ENCODE measurements at regions not wholly inside any gene's neighbourhood (a gene's known extent, or its start where the extent isn't known, plus 50 kb on each side); places are given as distances from the start of the nearest gene placed in this dataset.
A peak's percentile ranks its signal among the peaks of the same experiment; 100 is the strongest.

GRCh38 chr12:43294916-43295315 is 257.1 kb downstream of the ADAMTS20 start:
- DNase-seq (ENCODE audit: low spot score) = no peak

- DNase-seq (ENCODE audit: low spot score) = no peak
These were observed 257.9 kb downstream of the ADAMTS20 start for GRCh38 chr12:43294147-43294546.

GRCh38 chr12:43293396-43293795 is 258.6 kb downstream of the ADAMTS20 start:
- DNase-seq (ENCODE audit: low spot score) = no peak

GRCh38 chr12:43292699-43293098 is 259.3 kb downstream of the ADAMTS20 start:
- DNase-seq (ENCODE audit: low spot score) = no peak

GRCh38 chr12:43291516-43291915 is 260.5 kb downstream of the ADAMTS20 start:
- no peak for DNase-seq (ENCODE audit: low spot score)

GRCh38 chr12:43290836-43291235 is 261.2 kb downstream of the ADAMTS20 start:
- DNase-seq (ENCODE audit: low spot score) = no peak

- no peak for DNase-seq (ENCODE audit: low spot score)
These were observed 262.6 kb downstream of the ADAMTS20 start for GRCh38 chr12:43289426-43289801.

- peak; percentile 34 for DNase-seq (ENCODE audit: low spot score)
These were observed 263.2 kb downstream of the ADAMTS20 start for GRCh38 chr12:43288671-43289425.

GRCh38 chr12:43287706-43288383 is 264.2 kb downstream of the ADAMTS20 start:
- no peak for DNase-seq (ENCODE audit: low spot score)

GRCh38 chr12:43286986-43287385 is 265.0 kb downstream of the ADAMTS20 start:
- DNase-seq (ENCODE audit: low spot score) = peak; percentile 41

GRCh38 chr12:43285159-43285598 is 266.8 kb downstream of the ADAMTS20 start:
- no peak for DNase-seq (ENCODE audit: low spot score)

- no peak for DNase-seq (ENCODE audit: low spot score)
These were observed 267.4 kb downstream of the ADAMTS20 start for GRCh38 chr12:43284486-43285158.

GRCh38 chr12:43283206-43283605 is 268.8 kb downstream of the ADAMTS20 start:
- no peak for DNase-seq (ENCODE audit: low spot score)

- DNase-seq (ENCODE audit: low spot score) = no peak
These were observed 269.9 kb downstream of the ADAMTS20 start for GRCh38 chr12:43282106-43282505.

- DNase-seq (ENCODE audit: low spot score) = no peak
These were observed 270.4 kb downstream of the ADAMTS20 start for GRCh38 chr12:43281563-43281962.

GRCh38 chr12:43278541-43278832 is 273.5 kb downstream of the ADAMTS20 start:
- DNase-seq (ENCODE audit: low spot score) = no peak

- no peak for DNase-seq (ENCODE audit: low spot score)
These were observed 274.1 kb downstream of the ADAMTS20 start for GRCh38 chr12:43277651-43278540.

- DNase-seq (ENCODE audit: low spot score) = no peak
These were observed 278.5 kb downstream of the ADAMTS20 start for GRCh38 chr12:43273467-43273866.

GRCh38 chr12:43271659-43272058 is 280.3 kb downstream of the ADAMTS20 start:
- DNase-seq (ENCODE audit: low spot score) = no peak

GRCh38 chr12:43267818-43268217 is 284.2 kb downstream of the ADAMTS20 start:
- no peak for DNase-seq (ENCODE audit: low spot score)

GRCh38 chr12:43261701-43262100 is 290.3 kb downstream of the ADAMTS20 start:
- DNase-seq (ENCODE audit: low spot score) = no peak

GRCh38 chr12:43255522-43256111 is 296.4 kb downstream of the ADAMTS20 start:
- DNase-seq (ENCODE audit: low spot score) = no peak
